NCI-H510A (cell line): ENCODE measurements at regions not wholly inside any gene's neighbourhood (a gene's known extent, or its start where the extent isn't known, plus 50 kb on each side); places are given as distances from the start of the nearest gene placed in this dataset.

ENCODE experiments used
- DNase-seq: peaks from one replicate; lab custom pipeline; 2025; lab: John Stamatoyannopoulos, UW

GRCh38 chr5:146940295-146940694 is 61.7 kb upstream of the PPP2R2B start:
- DNase-seq: no peak

GRCh38 chr5:146944019-146944418 is 65.5 kb upstream of the PPP2R2B start:
- DNase-seq: no peak

GRCh38 chr5:146944764-146945616 is 66.4 kb upstream of the PPP2R2B start:
- no peak for DNase-seq

- no peak for DNase-seq
Observed at GRCh38 chr5:146945617-146946084, 67.1 kb upstream of the PPP2R2B start.

GRCh38 chr5:146947181-146947941 is 68.8 kb upstream of the PPP2R2B start:
- DNase-seq: no peak

GRCh38 chr5:146948666-146949065 is 70.1 kb upstream of the PPP2R2B start:
- DNase-seq: no peak

- DNase-seq: no peak
Observed at GRCh38 chr5:146952168-146952567, 73.6 kb upstream of the PPP2R2B start.

- no peak for DNase-seq
Observed at GRCh38 chr5:146956217-146956616, 77.7 kb upstream of the PPP2R2B start.

GRCh38 chr5:146959360-146959759 is 80.8 kb upstream of the PPP2R2B start:
- DNase-seq: no peak

- no peak for DNase-seq
Observed at GRCh38 chr5:146962801-146963355, 84.3 kb upstream of the PPP2R2B start.

GRCh38 chr5:146965761-146966659 is 87.5 kb upstream of the PPP2R2B start:
- DNase-seq: peak; percentile 34

GRCh38 chr5:146967646-146968045 is 89.1 kb upstream of the PPP2R2B start:
- DNase-seq: no peak

- no peak for DNase-seq
Observed at GRCh38 chr5:146971401-146971800, 92.8 kb upstream of the PPP2R2B start.

GRCh38 chr5:146986469-146986868 is 107.9 kb upstream of the PPP2R2B start:
- no peak for DNase-seq

GRCh38 chr5:146993876-146994530 is 115.4 kb upstream of the PPP2R2B start:
- no peak for DNase-seq

GRCh38 chr5:146995878-146996277 is 117.3 kb upstream of the PPP2R2B start:
- no peak for DNase-seq

GRCh38 chr5:147015405-147015804 is 136.8 kb upstream of the PPP2R2B start:
- no peak for DNase-seq

GRCh38 chr5:147017191-147017590 is 138.6 kb upstream of the PPP2R2B start:
- no peak for DNase-seq

GRCh38 chr5:147017621-147018020 is 139.1 kb upstream of the PPP2R2B start:
- DNase-seq: no peak

- no peak for DNase-seq
Observed at GRCh38 chr5:147018812-147019211, 140.3 kb upstream of the PPP2R2B start.

GRCh38 chr5:147036691-147037245 is 158.2 kb upstream of the PPP2R2B start:
- no peak for DNase-seq
